VCaP (cell line): ENCODE measurements at regions not wholly inside any gene's neighbourhood (a gene's known extent, or its start where the extent isn't known, plus 50 kb on each side); places are given as distances from the start of the nearest gene placed in this dataset.

Experiments
- H3K27ac ChIP-seq: fragments of 450-650 bp; 2 replicates; pipeline ENCODE4 v1.5.1; 2017
- CTCF ChIP-seq: fragments of 450-650 bp; conservative IDR thresholded peaks from 2 replicates; pipeline ENCODE4 v1.5.1; 2017; ENCODE audit warnings: mild to moderate bottlenecking, moderate library complexity

GRCh38 chrX:13250826-13251580 is 68.8 kb downstream of the ATXN3L start:
- TF ChIP-seq CTCF: no peak
- H3K27ac ChIP-seq: no peak overlapping the region

- H3K27ac ChIP-seq: no peak overlapping the region
- no peak for TF ChIP-seq CTCF
These were observed 70.9 kb downstream of the ATXN3L start for GRCh38 chrX:13248867-13249486.

- no peak overlapping the region for H3K27ac ChIP-seq
- no peak for TF ChIP-seq CTCF
These were observed 80.6 kb downstream of the ATXN3L start for GRCh38 chrX:13239272-13239671.

GRCh38 chrX:13235930-13236329 is 83.9 kb downstream of the ATXN3L start:
- H3K27ac ChIP-seq: no peak overlapping the region
- no peak for TF ChIP-seq CTCF

GRCh38 chrX:13232484-13232883 is 87.4 kb downstream of the ATXN3L start:
- TF ChIP-seq CTCF: no peak

GRCh38 chrX:13226214-13226613 is 93.6 kb downstream of the ATXN3L start:
- H3K27ac ChIP-seq: no peak overlapping the region
- TF ChIP-seq CTCF: no peak

More at GRCh38 chrX:13232484-13232883, 87.4 kb downstream of the ATXN3L start:
- H3K27ac ChIP-seq: no peak overlapping the region

- TF ChIP-seq CTCF: no peak
- H3K27ac ChIP-seq: no peak overlapping the region
These were observed 95.8 kb downstream of the ATXN3L start for GRCh38 chrX:13223868-13224567.
